ENCODE measurements at regions not wholly inside any gene's neighbourhood (a gene's known extent, or its start where the extent isn't known, plus 50 kb on each side); places are given as distances from the start of the nearest gene placed in this dataset.

DNA sequence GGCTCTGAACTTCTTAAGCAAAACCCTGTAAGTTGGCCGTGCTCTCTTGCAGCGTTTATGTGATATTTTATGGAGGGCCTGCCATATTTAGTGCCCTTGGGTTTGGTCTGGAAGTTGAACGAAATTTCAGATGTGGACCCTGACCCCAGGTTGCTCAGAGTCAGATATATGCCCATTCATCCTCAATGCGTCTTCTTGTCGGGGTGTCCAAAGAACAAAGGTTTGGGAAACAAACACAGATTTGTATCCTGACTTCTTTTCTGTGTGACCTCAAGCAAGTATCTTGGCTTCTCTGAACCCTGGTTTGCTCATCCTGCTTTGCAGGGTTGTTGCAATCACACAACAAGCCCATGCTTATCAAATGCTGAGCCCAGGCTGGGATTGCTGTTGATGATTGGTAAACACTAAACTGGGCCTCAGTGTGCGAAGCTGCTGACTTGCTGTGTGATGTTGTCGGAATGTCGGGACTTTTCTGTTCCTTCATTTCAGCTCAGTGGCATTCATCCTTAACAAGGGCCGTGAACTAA lies 103.5 kb upstream of the PTPN1 start (continued):
- TF ChIP-seq, protein P1, sequence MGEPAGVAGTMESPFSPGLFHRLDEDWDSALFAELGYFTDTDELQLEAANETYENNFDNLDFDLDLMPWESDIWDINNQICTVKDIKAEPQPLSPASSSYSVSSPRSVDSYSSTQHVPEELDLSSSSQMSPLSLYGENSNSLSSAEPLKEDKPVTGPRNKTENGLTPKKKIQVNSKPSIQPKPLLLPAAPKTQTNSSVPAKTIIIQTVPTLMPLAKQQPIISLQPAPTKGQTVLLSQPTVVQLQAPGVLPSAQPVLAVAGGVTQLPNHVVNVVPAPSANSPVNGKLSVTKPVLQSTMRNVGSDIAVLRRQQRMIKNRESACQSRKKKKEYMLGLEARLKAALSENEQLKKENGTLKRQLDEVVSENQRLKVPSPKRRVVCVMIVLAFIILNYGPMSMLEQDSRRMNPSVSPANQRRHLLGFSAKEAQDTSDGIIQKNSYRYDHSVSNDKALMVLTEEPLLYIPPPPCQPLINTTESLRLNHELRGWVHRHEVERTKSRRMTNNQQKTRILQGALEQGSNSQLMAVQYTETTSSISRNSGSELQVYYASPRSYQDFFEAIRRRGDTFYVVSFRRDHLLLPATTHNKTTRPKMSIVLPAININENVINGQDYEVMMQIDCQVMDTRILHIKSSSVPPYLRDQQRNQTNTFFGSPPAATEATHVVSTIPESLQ (CRISPR knock-in tag; IDR thresholded peaks at IDR 0.05): no peak
- TF ChIP-seq ZBTB21 (CRISPR knock-in tag; IDR thresholded peaks at IDR 0.05; ENCODE audit: borderline replicate concordance) (no peak), ZNF317 (CRISPR knock-in tag; IDR thresholded peaks at IDR 0.05; ENCODE audit: borderline replicate concordance, low read depth) (no peak), ZNF671 (CRISPR knock-in tag; IDR thresholded peaks at IDR 0.05) (no peak)
- TF ChIP-seq, protein P2, sequence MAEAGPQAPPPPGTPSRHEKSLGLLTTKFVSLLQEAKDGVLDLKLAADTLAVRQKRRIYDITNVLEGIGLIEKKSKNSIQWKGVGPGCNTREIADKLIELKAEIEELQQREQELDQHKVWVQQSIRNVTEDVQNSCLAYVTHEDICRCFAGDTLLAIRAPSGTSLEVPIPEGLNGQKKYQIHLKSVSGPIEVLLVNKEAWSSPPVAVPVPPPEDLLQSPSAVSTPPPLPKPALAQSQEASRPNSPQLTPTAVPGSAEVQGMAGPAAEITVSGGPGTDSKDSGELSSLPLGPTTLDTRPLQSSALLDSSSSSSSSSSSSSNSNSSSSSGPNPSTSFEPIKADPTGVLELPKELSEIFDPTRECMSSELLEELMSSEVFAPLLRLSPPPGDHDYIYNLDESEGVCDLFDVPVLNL (CRISPR knock-in tag; IDR thresholded peaks at IDR 0.05; ENCODE audit: borderline replicate concordance, low read depth): no peak

DNA sequence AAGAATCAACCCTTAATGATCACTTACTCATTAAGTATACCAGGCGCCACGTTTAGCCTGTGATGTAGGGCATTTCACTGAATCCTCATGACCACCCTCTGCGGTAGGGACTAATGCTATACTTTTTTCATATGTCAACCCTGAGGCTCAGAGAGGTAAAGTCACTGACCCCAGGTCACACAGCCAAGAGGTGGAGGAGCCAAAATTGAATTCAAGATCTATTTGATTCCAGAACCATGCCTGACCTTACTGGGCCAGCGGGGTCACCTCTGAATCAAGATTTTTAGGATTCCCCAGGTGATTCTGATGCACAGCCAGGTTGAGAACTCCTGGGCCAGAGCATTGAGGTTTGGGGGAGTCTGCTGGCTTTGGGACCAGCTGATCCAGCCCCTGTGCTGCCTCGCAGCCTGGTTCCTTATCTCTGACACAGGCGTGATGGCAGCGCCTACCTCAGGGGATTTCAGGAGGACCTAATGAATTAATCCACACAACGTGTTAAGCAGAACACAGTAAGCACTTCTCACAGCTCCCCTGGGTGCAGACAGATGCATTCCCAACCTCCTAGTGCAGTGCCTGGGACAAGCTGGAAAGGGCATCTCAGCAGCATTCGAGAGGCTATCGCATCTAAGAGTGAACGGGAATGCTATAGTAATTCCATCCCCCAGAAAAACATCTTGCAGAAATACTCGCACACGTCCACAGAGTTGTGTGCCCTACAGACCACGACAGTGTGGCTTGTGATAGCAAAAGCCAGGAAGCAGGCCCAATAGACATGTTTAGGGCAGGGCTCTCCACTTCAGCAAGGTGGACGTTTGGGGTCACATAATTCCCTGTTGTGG lies 101.4 kb upstream of the PTPN1 start:
- ATAC-seq (no peak), DNase-seq (ENCODE audit: low spot score) (no peak)
- TF ChIP-seq CREB1 (CRISPR knock-in tag; IDR thresholded peaks at IDR 0.05): no peak
- TF ChIP-seq GABPB1 (CRISPR knock-in tag; IDR thresholded peaks at IDR 0.05): no peak
- no peak overlapping the region for H3K4me3 Mint-ChIP-seq
- ChIA-PET CTCF (interaction anchor here (1.2 kb wide), 1 partner anchor 127 kb away, joined by 3 read pairs; no protein-coding TSS in a partner anchor), POLR2A (no interaction called here)
- peaks cover 6% of the 10 kb centered on the region for H3K36me3 Mint-ChIP-seq
- peaks cover 22% of the 10 kb centered on the region for H3K4me1 Mint-ChIP-seq
- peaks cover 11% of the 10 kb centered on the region for H3K9me3 Mint-ChIP-seq
- no peaks in the 10 kb centered on the region; the same call in 1 of the 2 replicates for H3K27me3 Mint-ChIP-seq (ENCODE audit: low read depth)
- H3K27ac Mint-ChIP-seq: no peak overlapping the region

DNA sequence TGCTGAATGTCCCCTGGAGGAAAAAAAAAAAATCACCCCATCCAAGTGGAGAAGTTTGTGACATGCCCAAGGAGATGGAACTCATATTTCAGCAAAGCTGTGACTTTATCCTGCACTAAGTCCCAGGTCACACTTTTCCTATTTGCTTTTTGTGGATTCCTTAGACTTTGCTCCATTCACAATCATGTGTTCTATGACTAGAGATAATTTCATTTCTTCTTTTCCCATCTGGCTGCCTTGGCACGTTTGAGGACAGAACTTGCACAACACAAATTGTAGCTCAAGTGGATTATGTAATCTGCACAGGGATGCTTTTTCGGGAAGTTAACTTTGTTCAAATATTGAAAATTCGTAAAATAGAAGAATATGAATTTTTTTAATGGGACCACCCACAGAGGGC lies 100.7 kb upstream of the PTPN1 start:
- CTCF ChIA-PET: interaction anchor here (0.7 to 1.2 kb wide), 2 partner anchors 15 to 128 kb away, joined by 3 read pairs; no protein-coding TSS in a partner anchor
- TF ChIP-seq ZNF232 (CRISPR knock-in tag; IDR thresholded peaks at IDR 0.05) (no peak), GABPB1 (CRISPR knock-in tag; IDR thresholded peaks at IDR 0.05) (peak; percentile 29; the same call in 1 of the 2 replicates)
- no peak for DNase-seq (ENCODE audit: low spot score)
- no peak for ATAC-seq
- Mint-ChIP-seq H3K4me1 (peaks cover 22% of the 10 kb centered on the region), H3K36me3 (peaks cover 12% of the 10 kb centered on the region), H3K27ac (no peak overlapping the region), H3K9me3 (peaks cover 17% of the 10 kb centered on the region), H3K4me3 (no peak overlapping the region), H3K27me3 (ENCODE audit: low read depth) (no peaks in the 10 kb centered on the region; the same call in 1 of the 2 replicates)
- POLR2A ChIA-PET: no interaction called here

DNA sequence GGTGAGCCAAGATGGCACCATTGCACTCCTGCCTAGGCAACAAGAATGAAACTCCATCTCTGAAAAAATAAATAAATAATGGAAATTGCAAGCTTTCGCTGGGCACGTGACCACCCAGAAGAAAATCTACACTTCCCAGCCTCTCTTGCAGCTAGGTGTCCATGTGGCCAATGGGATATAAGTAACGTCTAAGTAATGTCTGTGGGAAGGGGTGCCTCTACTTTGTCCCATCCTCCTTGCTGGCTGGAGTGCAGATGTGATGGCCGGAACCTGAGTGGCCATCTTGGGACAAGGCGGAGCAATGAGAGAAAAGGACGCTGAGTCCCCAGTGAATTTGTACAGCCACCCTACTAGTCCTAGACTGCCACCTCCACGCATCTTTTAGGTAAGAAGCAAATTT lies 99.8 kb upstream of the PTPN1 start:
- DNase-seq (ENCODE audit: low spot score): no peak
- no peak for TF ChIP-seq GABPB1 (CRISPR knock-in tag; IDR thresholded peaks at IDR 0.05)
- no peak for TF ChIP-seq RORB (CRISPR knock-in tag; IDR thresholded peaks at IDR 0.05)
- no peak for TF ChIP-seq NR2C2 (CRISPR knock-in tag; IDR thresholded peaks at IDR 0.05)
- TF ChIP-seq SMAD4 (CRISPR knock-in tag; IDR thresholded peaks at IDR 0.05): no peak
- TF ChIP-seq FOXJ3 (CRISPR knock-in tag; IDR thresholded peaks at IDR 0.05; ENCODE audit: borderline replicate concordance): no peak
- no peak for TF ChIP-seq ETV6 (CRISPR knock-in tag; IDR thresholded peaks at IDR 0.05)
- TF ChIP-seq SP1 (CRISPR knock-in tag; conservative IDR thresholded peaks at IDR 0.05): no peak
- TF ChIP-seq, protein P3, sequence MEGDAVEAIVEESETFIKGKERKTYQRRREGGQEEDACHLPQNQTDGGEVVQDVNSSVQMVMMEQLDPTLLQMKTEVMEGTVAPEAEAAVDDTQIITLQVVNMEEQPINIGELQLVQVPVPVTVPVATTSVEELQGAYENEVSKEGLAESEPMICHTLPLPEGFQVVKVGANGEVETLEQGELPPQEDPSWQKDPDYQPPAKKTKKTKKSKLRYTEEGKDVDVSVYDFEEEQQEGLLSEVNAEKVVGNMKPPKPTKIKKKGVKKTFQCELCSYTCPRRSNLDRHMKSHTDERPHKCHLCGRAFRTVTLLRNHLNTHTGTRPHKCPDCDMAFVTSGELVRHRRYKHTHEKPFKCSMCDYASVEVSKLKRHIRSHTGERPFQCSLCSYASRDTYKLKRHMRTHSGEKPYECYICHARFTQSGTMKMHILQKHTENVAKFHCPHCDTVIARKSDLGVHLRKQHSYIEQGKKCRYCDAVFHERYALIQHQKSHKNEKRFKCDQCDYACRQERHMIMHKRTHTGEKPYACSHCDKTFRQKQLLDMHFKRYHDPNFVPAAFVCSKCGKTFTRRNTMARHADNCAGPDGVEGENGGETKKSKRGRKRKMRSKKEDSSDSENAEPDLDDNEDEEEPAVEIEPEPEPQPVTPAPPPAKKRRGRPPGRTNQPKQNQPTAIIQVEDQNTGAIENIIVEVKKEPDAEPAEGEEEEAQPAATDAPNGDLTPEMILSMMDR (IDR thresholded peaks at IDR 0.05): no peak
- TF ChIP-seq, protein P4, sequence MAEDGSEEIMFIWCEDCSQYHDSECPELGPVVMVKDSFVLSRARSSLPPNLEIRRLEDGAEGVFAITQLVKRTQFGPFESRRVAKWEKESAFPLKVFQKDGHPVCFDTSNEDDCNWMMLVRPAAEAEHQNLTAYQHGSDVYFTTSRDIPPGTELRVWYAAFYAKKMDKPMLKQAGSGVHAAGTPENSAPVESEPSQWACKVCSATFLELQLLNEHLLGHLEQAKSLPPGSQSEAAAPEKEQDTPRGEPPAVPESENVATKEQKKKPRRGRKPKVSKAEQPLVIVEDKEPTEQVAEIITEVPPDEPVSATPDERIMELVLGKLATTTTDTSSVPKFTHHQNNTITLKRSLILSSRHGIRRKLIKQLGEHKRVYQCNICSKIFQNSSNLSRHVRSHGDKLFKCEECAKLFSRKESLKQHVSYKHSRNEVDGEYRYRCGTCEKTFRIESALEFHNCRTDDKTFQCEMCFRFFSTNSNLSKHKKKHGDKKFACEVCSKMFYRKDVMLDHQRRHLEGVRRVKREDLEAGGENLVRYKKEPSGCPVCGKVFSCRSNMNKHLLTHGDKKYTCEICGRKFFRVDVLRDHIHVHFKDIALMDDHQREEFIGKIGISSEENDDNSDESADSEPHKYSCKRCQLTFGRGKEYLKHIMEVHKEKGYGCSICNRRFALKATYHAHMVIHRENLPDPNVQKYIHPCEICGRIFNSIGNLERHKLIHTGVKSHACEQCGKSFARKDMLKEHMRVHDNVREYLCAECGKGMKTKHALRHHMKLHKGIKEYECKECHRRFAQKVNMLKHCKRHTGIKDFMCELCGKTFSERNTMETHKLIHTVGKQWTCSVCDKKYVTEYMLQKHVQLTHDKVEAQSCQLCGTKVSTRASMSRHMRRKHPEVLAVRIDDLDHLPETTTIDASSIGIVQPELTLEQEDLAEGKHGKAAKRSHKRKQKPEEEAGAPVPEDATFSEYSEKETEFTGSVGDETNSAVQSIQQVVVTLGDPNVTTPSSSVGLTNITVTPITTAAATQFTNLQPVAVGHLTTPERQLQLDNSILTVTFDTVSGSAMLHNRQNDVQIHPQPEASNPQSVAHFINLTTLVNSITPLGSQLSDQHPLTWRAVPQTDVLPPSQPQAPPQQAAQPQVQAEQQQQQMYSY (CRISPR knock-in tag; IDR thresholded peaks at IDR 0.05): no peak
- TF ChIP-seq, protein P5, sequence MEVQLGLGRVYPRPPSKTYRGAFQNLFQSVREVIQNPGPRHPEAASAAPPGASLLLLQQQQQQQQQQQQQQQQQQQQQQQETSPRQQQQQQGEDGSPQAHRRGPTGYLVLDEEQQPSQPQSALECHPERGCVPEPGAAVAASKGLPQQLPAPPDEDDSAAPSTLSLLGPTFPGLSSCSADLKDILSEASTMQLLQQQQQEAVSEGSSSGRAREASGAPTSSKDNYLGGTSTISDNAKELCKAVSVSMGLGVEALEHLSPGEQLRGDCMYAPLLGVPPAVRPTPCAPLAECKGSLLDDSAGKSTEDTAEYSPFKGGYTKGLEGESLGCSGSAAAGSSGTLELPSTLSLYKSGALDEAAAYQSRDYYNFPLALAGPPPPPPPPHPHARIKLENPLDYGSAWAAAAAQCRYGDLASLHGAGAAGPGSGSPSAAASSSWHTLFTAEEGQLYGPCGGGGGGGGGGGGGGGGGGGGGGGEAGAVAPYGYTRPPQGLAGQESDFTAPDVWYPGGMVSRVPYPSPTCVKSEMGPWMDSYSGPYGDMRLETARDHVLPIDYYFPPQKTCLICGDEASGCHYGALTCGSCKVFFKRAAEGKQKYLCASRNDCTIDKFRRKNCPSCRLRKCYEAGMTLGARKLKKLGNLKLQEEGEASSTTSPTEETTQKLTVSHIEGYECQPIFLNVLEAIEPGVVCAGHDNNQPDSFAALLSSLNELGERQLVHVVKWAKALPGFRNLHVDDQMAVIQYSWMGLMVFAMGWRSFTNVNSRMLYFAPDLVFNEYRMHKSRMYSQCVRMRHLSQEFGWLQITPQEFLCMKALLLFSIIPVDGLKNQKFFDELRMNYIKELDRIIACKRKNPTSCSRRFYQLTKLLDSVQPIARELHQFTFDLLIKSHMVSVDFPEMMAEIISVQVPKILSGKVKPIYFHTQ (CRISPR knock-in tag; IDR thresholded peaks at IDR 0.05): no peak
- no peak for TF ChIP-seq NFATC4 (CRISPR knock-in tag; IDR thresholded peaks at IDR 0.05)

More for the DNA sequence above, 99.8 kb upstream of the PTPN1 start:
- Mint-ChIP-seq H3K9me3 (peaks cover 17% of the 10 kb centered on the region), H3K27me3 (ENCODE audit: low read depth) (no peaks in the 10 kb centered on the region; the same call in 1 of the 2 replicates), H3K4me3 (no peak overlapping the region), H3K4me1 (peaks cover 28% of the 10 kb centered on the region), H3K36me3 (peaks cover 12% of the 10 kb centered on the region), H3K27ac (no peak overlapping the region)
- POLR2A ChIA-PET: no interaction called here
- ATAC-seq: no peak
- CTCF ChIA-PET: no interaction called here

Measured in WTC11 (cell line).